HG02588 (cell line): ENCODE measurements at regions not wholly inside any gene's neighbourhood (a gene's known extent, or its start where the extent isn't known, plus 50 kb on each side); places are given as distances from the start of the nearest gene placed in this dataset.

Experiments used
- ATAC-seq: cut with Tn5 transposase; IDR thresholded peaks from one replicate; pipeline ENCODE4 v1.9.1; 2021; ENCODE audit warnings: mild to moderate bottlenecking, moderate library complexity; ENCODE audit not compliant: unreplicated experiment

GRCh38 chr10:128723631-128724205 is 597.5 kb upstream of the MKI67 start:
- no peak for ATAC-seq

GRCh38 chr10:128725531-128725930 is 599.3 kb upstream of the MKI67 start:
- no peak for ATAC-seq

GRCh38 chr10:128727114-128727513 is 600.9 kb upstream of the MKI67 start:
- ATAC-seq = no peak

- ATAC-seq = no peak
These were observed 603.7 kb upstream of the MKI67 start for GRCh38 chr10:128729910-128730420.

- ATAC-seq = no peak
These were observed 604.7 kb upstream of the MKI67 start for GRCh38 chr10:128730922-128731321.

- no peak for ATAC-seq
These were observed 607.9 kb upstream of the MKI67 start for GRCh38 chr10:128734161-128734560.

- no peak for ATAC-seq
These were observed 608.5 kb upstream of the MKI67 start for GRCh38 chr10:128734734-128735133.

GRCh38 chr10:128735996-128736395 is 609.8 kb upstream of the MKI67 start:
- ATAC-seq = no peak

GRCh38 chr10:128738386-128738915 is 612.2 kb upstream of the MKI67 start:
- no peak for ATAC-seq

- no peak for ATAC-seq
These were observed 613.7 kb upstream of the MKI67 start for GRCh38 chr10:128739930-128740329.

GRCh38 chr10:128741180-128741579 is 615.0 kb upstream of the MKI67 start:
- ATAC-seq = no peak

- ATAC-seq = no peak
These were observed 615.5 kb upstream of the MKI67 start for GRCh38 chr10:128741680-128742079.

GRCh38 chr10:128744092-128744491 is 617.9 kb upstream of the MKI67 start:
- ATAC-seq = no peak

- no peak for ATAC-seq
These were observed 618.6 kb upstream of the MKI67 start for GRCh38 chr10:128744811-128745305.

GRCh38 chr10:128747582-128748346 is 621.5 kb upstream of the MKI67 start:
- ATAC-seq = no peak

GRCh38 chr10:128751284-128751683 is 625.1 kb upstream of the MKI67 start:
- ATAC-seq = no peak

- ATAC-seq = no peak
These were observed 625.6 kb upstream of the MKI67 start for GRCh38 chr10:128751851-128752250.

- no peak for ATAC-seq
These were observed 633.0 kb upstream of the MKI67 start for GRCh38 chr10:128759174-128759573.

- no peak for ATAC-seq
These were observed 637.4 kb upstream of the MKI67 start for GRCh38 chr10:128763588-128763987.

- ATAC-seq = no peak
These were observed 638.0 kb upstream of the MKI67 start for GRCh38 chr10:128764190-128764589.

GRCh38 chr10:128766915-128767314 is 640.7 kb upstream of the MKI67 start:
- no peak for ATAC-seq

GRCh38 chr10:128774979-128775378 is 648.8 kb upstream of the MKI67 start:
- ATAC-seq = no peak
